Transverse colon (tissue), 4 donors: ENCODE measurements at regions not wholly inside any gene's neighbourhood (a gene's known extent, or its start where the extent isn't known, plus 50 kb on each side); places are given as distances from the start of the nearest gene placed in this dataset.

ENCODE experiments used
- DNase-seq: peaks from one replicate; pipeline ENCODE4 v3.0.0-alpha.2; 2019
- H3K27ac ChIP-seq, 4 donors: fragments of 200-600 bp; sonication (generic); 2 replicates each; pipeline ENCODE4 v1.5.1; 2016 to 2018; ENCODE audit warnings: inconsistent platforms in 4 of 4
- H3K27me3 ChIP-seq: fragments of 200-600 bp; sonication (generic); 2 replicates; pipeline ENCODE4 v1.5.1; 2017; ENCODE audit warnings: inconsistent platforms
- H3K36me3 ChIP-seq, 4 donors: fragments of 200-600 bp; sonication (generic); 2 replicates each; pipeline ENCODE4 v1.5.1; 2017 to 2019; ENCODE audit warnings: inconsistent platforms in 4 of 4
- H3K4me1 ChIP-seq, 4 donors: fragments of 200-600 bp; sonication (generic); 2 replicates each; pipeline ENCODE4 v1.5.1; 2017 to 2020; ENCODE audit warnings: inconsistent platforms in 4 of 4
- H3K4me3 ChIP-seq, 4 donors: fragments of 200-600 bp; sonication (generic); 1 replicate in 1 of 4; 2 replicates in 3 of 4; pipeline versions ENCODE4 v1.5.1 to v1.6.1; 2017 to 2019; ENCODE audit warnings: inconsistent platforms in 4 of 4
- H3K9me3 ChIP-seq, 2 donors: fragments of 200-600 bp; sonication (generic); 2 replicates each; pipeline ENCODE4 v1.5.1; 2017 to 2019; ENCODE audit warnings: inconsistent platforms in 2 of 2
- EP300 ChIP-seq: sonication (generic); formaldehyde crosslinking; IDR thresholded peaks from one replicate; pipeline ENCODE4 v1.6.1; 2017; ENCODE audit warnings: antibody characterized with exemption, low read depth
- POLR2A ChIP-seq: fragments of 450-650 bp; IDR thresholded peaks from one replicate; pipeline ENCODE4 v1.6.1; 2016; ENCODE audit warnings: antibody characterized with exemption, mild to moderate bottlenecking, moderate library complexity
- POLR2AphosphoS5 ChIP-seq, 3 donors: sonication (generic); formaldehyde crosslinking; IDR thresholded peaks; one replicate each; pipeline ENCODE4 v1.6.1; 2016; ENCODE audit warnings: antibody characterized with exemption in 3 of 3
- whole genome bisulfite sequencing, 2 donors: methylation state at CpG; one replicate each; pipeline ENCODE4 v1.1.5; 2018; ENCODE audit warnings: low coverage in 1 of 2; 5-methylcytosine and 5-hydroxymethylcytosine counted together
- in situ Hi-C, 4 donors: fragments of 200-750 bp; cut with MboI; loops; one replicate each; pipeline versions ENCODE4 v1.15.0 to v1.15.1; 2017; ENCODE audit warnings: low sequenced_read_pairs in 3 of 4, low pct_ligation_motif_present in 1 of 4, low pct_unique_long_range_greater_than_20kb in 1 of 4
- intact Hi-C: fragments of 100-400 bp; cut with DNase I; formaldehyde crosslinking; loops from one replicate; pipeline ENCODE4 v1.15.1; 2023; ENCODE audit warnings: low total_unique reads
- TF ChIP-seq, protein P1 (sequence below), 5 experiments: fragments of 200-600 bp in 3 of 5; fragments of 450-650 bp in 2 of 5; sonication (generic) in 3 of 5; IDR thresholded peaks; 1 replicate in 2 of 5; 2 replicates in 3 of 5; pipeline ENCODE4 v1.5.1; 2016 to 2017; ENCODE audit warnings: antibody characterized with exemption in 5 of 5, inconsistent platforms in 3 of 5, mild to moderate bottlenecking in 2 of 5, moderate library complexity in 1 of 5

DNA sequence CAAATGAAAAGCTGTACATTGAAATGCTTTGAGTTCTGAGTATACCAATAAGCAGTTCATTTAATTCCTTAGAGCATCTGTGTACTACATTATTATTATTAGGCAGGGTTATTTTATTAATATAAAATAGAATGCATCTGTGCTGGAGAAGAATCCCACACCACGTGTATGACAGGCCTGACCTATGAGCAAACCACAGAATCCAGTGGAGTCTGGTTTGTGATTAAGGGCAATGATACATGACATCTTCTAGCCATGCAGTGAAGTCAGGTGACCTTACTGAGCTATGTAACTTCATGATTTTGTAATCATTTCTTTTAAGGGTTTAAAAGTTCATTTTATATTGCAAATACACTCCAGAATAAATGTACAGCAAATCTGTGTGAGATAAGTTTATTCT, 1165.0 kb upstream of the TENM3 start:
- no peaks in the 10 kb centered on the region for H3K9me3 ChIP-seq
- 33 to 38% methylated on average over 1 of the region's 1 CpG for WGBS, 2 donors
- intact Hi-C loops, result no loop called here
- H3K36me3 ChIP-seq, result no peaks in the 10 kb centered on the region
- H3K4me3 ChIP-seq, result no peak overlapping the region
- no peak overlapping the region for H3K27ac ChIP-seq
- in situ Hi-C loops, result no loop called here
- no peaks in the 10 kb centered on the region for H3K27me3 ChIP-seq
- no peaks in the 10 kb centered on the region for H3K4me1 ChIP-seq
- no peak for DNase-seq
- no peak for TF ChIP-seq POLR2A
- TF ChIP-seq EP300, result no peak

DNA sequence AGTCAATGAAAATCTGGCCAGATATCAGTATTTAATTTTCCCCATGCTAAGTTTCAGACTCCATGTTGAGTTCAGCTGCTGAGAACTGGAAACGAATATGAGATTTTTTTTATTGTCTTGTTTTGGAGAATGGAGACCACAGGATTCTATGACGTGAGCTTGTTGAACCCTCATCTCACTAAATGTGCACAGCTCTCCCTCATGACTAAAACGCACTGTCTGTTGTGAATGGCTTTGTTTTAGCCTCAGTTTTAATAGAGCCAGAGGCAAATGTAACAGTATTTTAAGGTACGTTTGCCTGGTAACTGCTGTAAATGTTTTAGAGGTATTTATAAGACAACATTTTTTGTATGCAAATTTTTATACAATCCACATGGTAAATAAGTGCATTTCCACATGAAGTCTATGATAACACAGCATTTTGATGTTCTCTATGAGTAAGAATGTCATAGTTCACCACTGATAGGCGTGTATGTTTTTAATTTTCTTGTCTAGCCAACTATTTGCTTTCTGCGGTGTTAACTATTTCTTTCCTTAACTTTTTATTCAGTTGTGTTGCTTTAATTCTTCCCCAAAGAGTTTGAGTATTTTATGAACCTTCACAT, 1159.3 kb upstream of the TENM3 start:
- no peaks in the 10 kb centered on the region for H3K27me3 ChIP-seq
- H3K9me3 ChIP-seq, result no peaks in the 10 kb centered on the region
- intact Hi-C loops, result no loop called here
- no peaks in the 10 kb centered on the region for H3K4me1 ChIP-seq
- in situ Hi-C loops, result no loop called here
- no peak for DNase-seq
- WGBS, 2 donors, result 57 to 58% methylated on average over 4 to 6 of the region's 6 CpGs
- TF ChIP-seq POLR2AphosphoS5 (IDR thresholded peaks at IDR 0.05) (no peak), EP300 (no peak), POLR2A (no peak)
- TF ChIP-seq, protein P1, sequence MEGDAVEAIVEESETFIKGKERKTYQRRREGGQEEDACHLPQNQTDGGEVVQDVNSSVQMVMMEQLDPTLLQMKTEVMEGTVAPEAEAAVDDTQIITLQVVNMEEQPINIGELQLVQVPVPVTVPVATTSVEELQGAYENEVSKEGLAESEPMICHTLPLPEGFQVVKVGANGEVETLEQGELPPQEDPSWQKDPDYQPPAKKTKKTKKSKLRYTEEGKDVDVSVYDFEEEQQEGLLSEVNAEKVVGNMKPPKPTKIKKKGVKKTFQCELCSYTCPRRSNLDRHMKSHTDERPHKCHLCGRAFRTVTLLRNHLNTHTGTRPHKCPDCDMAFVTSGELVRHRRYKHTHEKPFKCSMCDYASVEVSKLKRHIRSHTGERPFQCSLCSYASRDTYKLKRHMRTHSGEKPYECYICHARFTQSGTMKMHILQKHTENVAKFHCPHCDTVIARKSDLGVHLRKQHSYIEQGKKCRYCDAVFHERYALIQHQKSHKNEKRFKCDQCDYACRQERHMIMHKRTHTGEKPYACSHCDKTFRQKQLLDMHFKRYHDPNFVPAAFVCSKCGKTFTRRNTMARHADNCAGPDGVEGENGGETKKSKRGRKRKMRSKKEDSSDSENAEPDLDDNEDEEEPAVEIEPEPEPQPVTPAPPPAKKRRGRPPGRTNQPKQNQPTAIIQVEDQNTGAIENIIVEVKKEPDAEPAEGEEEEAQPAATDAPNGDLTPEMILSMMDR (IDR thresholded peaks at IDR 0.05), result no peak
- H3K27ac ChIP-seq, result no peak overlapping the region
- H3K36me3 ChIP-seq, result no peaks in the 10 kb centered on the region
- H3K4me3 ChIP-seq, result no peak overlapping the region

DNA sequence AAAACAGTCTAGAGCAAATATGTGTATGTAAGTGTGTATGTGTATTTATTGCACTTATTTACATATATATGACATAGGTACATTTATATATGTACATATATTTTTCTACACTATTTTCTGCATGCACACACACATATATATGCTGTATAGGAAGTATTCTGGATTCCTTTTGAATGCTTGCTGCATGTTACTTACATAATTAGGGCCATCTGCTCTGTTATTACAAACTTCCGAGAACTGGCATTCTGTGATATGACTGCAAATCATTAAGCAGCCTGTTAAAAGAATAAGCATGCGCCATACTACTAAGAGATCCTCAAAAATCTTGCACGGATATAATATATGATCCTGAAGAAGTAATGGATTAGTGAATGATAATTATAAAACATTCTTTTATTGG, 1157.6 kb upstream of the TENM3 start:
- TF ChIP-seq, protein P1 (IDR thresholded peaks at IDR 0.05), result no peak
- TF ChIP-seq POLR2A (no peak), EP300 (no peak), POLR2AphosphoS5 (IDR thresholded peaks at IDR 0.05) (no peak)
- in situ Hi-C loops (no loop called here), intact Hi-C loops (no loop called here)
- no peak overlapping the region for H3K4me3 ChIP-seq
- H3K9me3 ChIP-seq, result no peaks in the 10 kb centered on the region
- no peaks in the 10 kb centered on the region for H3K36me3 ChIP-seq
- no peak for DNase-seq
- H3K27ac ChIP-seq, result no peak overlapping the region
- WGBS, 2 donors, result 60 to 82% methylated on average over 3 of the region's 3 CpGs
- no peaks in the 10 kb centered on the region for H3K4me1 ChIP-seq
- no peaks in the 10 kb centered on the region for H3K27me3 ChIP-seq

DNA sequence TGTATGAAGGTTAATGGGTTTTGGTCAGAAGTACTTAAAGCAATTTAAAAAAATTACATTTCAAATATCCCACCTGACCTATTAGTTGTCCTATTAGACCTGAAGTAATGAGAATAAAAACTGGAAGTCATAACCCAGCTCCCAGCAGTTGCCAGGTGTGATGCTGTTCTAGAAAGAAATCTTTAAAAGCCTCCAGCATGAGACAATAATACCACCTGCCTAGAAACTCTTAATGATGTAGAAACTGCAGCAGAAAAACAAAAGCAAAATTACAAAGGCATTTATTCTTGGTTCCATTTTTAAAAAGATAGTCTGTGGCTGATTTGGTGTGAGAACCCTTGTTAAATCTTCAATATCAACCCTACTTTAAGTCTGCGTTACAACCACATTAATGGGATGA, 1137.7 kb upstream of the TENM3 start:
- WGBS, 2 donors, result 86 to 89% methylated on average over 1 of the region's 1 CpG
- H3K4me3 ChIP-seq, result no peak overlapping the region
- no peak for TF ChIP-seq POLR2AphosphoS5 (IDR thresholded peaks at IDR 0.05)
- no peak for TF ChIP-seq EP300
- TF ChIP-seq, protein P1 (IDR thresholded peaks at IDR 0.05), result no peak
- TF ChIP-seq POLR2A, result no peak

DNA sequence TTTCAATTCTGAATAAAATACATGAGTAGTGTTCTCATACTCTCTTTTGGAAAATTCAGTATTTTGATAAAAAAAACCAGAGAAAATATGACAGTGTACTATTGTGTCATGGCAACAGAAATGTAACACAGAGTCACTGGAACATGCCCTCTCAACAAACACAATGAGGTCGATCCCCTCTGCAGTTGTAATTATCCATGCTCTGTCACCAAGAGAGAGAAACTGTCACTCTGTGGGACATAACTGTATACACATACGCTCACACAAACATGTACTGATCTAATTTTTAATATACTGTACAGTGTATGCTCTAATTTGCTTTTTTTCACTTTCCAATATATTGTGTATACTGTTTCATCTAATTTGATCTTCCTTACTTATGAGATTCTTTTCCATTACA, 1136.8 kb upstream of the TENM3 start:
- intact Hi-C loops, result no loop called here

More for the DNA sequence above, 1137.7 kb upstream of the TENM3 start:
- Histone ChIP-seq H3K27me3 (no peaks in the 10 kb centered on the region), H3K9me3 (no peaks in the 10 kb centered on the region), H3K27ac (no peak overlapping the region), H3K36me3 (no peaks in the 10 kb centered on the region), H3K4me1 (no peaks in the 10 kb centered on the region)
- intact Hi-C loops (no loop called here), in situ Hi-C loops (no loop called here)
- no peak for DNase-seq

More for the DNA sequence above, 1136.8 kb upstream of the TENM3 start:
- Histone ChIP-seq H3K36me3 (no peaks in the 10 kb centered on the region), H3K27ac (no peak overlapping the region), H3K9me3 (no peaks in the 10 kb centered on the region), H3K4me1 (no peaks in the 10 kb centered on the region), H3K4me3 (no peak overlapping the region), H3K27me3 (no peaks in the 10 kb centered on the region)
- in situ Hi-C loops, result no loop called here
- TF ChIP-seq EP300 (no peak), POLR2A (no peak)
- TF ChIP-seq, protein P1 (IDR thresholded peaks at IDR 0.05), result no peak
- WGBS, 2 donors, result 66 to 71% methylated on average over 2 of the region's 2 CpGs
- no peak for DNase-seq
